DMS 273 (cell line): ENCODE measurements at regions not wholly inside any gene's neighbourhood (a gene's known extent, or its start where the extent isn't known, plus 50 kb on each side); places are given as distances from the start of the nearest gene placed in this dataset.

ENCODE experiments used
- DNase-seq: peaks from one replicate; lab custom pipeline; 2025; ENCODE audit not compliant: unreplicated experiment; lab: John Stamatoyannopoulos, UW

GRCh38 chr4:12595489-12595888, 888.7 kb downstream of the RAB28 start:
- DNase-seq = no peak

GRCh38 chr4:12588582-12588981, 895.6 kb downstream of the RAB28 start:
- DNase-seq = no peak

- no peak for DNase-seq
These were observed 897.7 kb downstream of the RAB28 start for GRCh38 chr4:12586242-12587006.

- no peak for DNase-seq
These were observed 899.8 kb downstream of the RAB28 start for GRCh38 chr4:12584116-12584875.

GRCh38 chr4:12583275-12583674, 900.9 kb downstream of the RAB28 start:
- DNase-seq = no peak

- no peak for DNase-seq
These were observed 903.4 kb downstream of the RAB28 start for GRCh38 chr4:12580787-12581186.

GRCh38 chr4:12579172-12579571, 905.0 kb downstream of the RAB28 start:
- DNase-seq = no peak

- DNase-seq = no peak
These were observed 907.7 kb downstream of the RAB28 start for GRCh38 chr4:12576409-12576808.

GRCh38 chr4:12573716-12574115, 910.4 kb downstream of the RAB28 start:
- DNase-seq = no peak

- DNase-seq = no peak
These were observed 921.5 kb downstream of the RAB28 start for GRCh38 chr4:12562476-12563140.

GRCh38 chr4:12562021-12562420, 922.1 kb downstream of the RAB28 start:
- no peak for DNase-seq

GRCh38 chr4:12555011-12555410, 929.1 kb downstream of the RAB28 start:
- no peak for DNase-seq

- DNase-seq = no peak
These were observed 935.5 kb downstream of the RAB28 start for GRCh38 chr4:12548678-12549077.

- no peak for DNase-seq
These were observed 938.3 kb downstream of the RAB28 start for GRCh38 chr4:12545812-12546211.

GRCh38 chr4:12538162-12538561, 946.0 kb downstream of the RAB28 start:
- DNase-seq = no peak

- no peak for DNase-seq
These were observed 949.5 kb downstream of the RAB28 start for GRCh38 chr4:12534684-12535083.

- DNase-seq = no peak
These were observed 964.7 kb downstream of the RAB28 start for GRCh38 chr4:12519426-12519825.

GRCh38 chr4:12507868-12508481, 976.2 kb downstream of the RAB28 start:
- no peak for DNase-seq

- DNase-seq = no peak
These were observed 983.7 kb downstream of the RAB28 start for GRCh38 chr4:12500409-12500808.

- DNase-seq = no peak
These were observed 984.4 kb downstream of the RAB28 start for GRCh38 chr4:12499693-12500092.

GRCh38 chr4:12495211-12495610, 988.9 kb downstream of the RAB28 start:
- no peak for DNase-seq
